Ishikawa (cell line): ENCODE measurements at regions not wholly inside any gene's neighbourhood (a gene's known extent, or its start where the extent isn't known, plus 50 kb on each side); places are given as distances from the start of the nearest gene placed in this dataset.

ENCODE experiments used
- CEBPB ChIP-seq: IDR thresholded peaks from 2 replicates; pipeline ENCODE4 v1.6.1; 2012
- EP300 ChIP-seq: IDR thresholded peaks from 2 replicates; pipeline ENCODE4 v1.6.1; 2012; ENCODE audit warnings: borderline replicate concordance
- RAD21 ChIP-seq: IDR thresholded peaks from 2 replicates; pipeline ENCODE4 v1.6.1; 2012; ENCODE audit warnings: low read depth
- REST ChIP-seq: IDR thresholded peaks from 2 replicates; pipeline ENCODE4 v1.6.1; 2012; ENCODE audit warnings: low read depth, mild to moderate bottlenecking
- YY1 ChIP-seq: IDR thresholded peaks from 2 replicates; pipeline ENCODE4 v1.6.1; 2012; ENCODE audit warnings: low read depth

- TF ChIP-seq CEBPB (no peak), YY1 (no peak), RAD21 (no peak), REST (no peak), EP300 (no peak)
Measured at GRCh38 chr16:87199901-87200300, 117.3 kb downstream of the C16orf95 start.
